NCI-H446 (cell line): ENCODE measurements at regions not wholly inside any gene's neighbourhood (a gene's known extent, or its start where the extent isn't known, plus 50 kb on each side); places are given as distances from the start of the nearest gene placed in this dataset.

Experiments
- DNase-seq, 2 experiments: peaks; one replicate each; lab custom pipeline; 2025; lab: John Stamatoyannopoulos, UW

GRCh38 chr3:31379598-31379997 is 153.1 kb upstream of the STT3B start:
- DNase-seq = no peak

- no peak for DNase-seq
Measured at GRCh38 chr3:31382856-31383255, 149.9 kb upstream of the STT3B start.

GRCh38 chr3:31384117-31384516 is 148.6 kb upstream of the STT3B start:
- no peak for DNase-seq

- DNase-seq = no peak
Measured at GRCh38 chr3:31389939-31390338, 142.8 kb upstream of the STT3B start.

- no peak for DNase-seq
Measured at GRCh38 chr3:31390466-31390865, 142.3 kb upstream of the STT3B start.

GRCh38 chr3:31391150-31391549 is 141.6 kb upstream of the STT3B start:
- no peak for DNase-seq

- DNase-seq = no peak
Measured at GRCh38 chr3:31392568-31392967, 140.2 kb upstream of the STT3B start.

GRCh38 chr3:31399271-31399670 is 133.5 kb upstream of the STT3B start:
- no peak for DNase-seq

GRCh38 chr3:31402117-31402516 is 130.6 kb upstream of the STT3B start:
- no peak for DNase-seq

GRCh38 chr3:31403197-31403596 is 129.5 kb upstream of the STT3B start:
- no peak for DNase-seq

GRCh38 chr3:31404871-31405270 is 127.9 kb upstream of the STT3B start:
- DNase-seq = no peak

- DNase-seq = no peak
Measured at GRCh38 chr3:31405515-31405914, 127.2 kb upstream of the STT3B start.

- DNase-seq = no peak
Measured at GRCh38 chr3:31406896-31407295, 125.8 kb upstream of the STT3B start.

GRCh38 chr3:31407665-31408064 is 125.1 kb upstream of the STT3B start:
- DNase-seq = no peak

- DNase-seq = no peak
Measured at GRCh38 chr3:31408720-31409119, 124.0 kb upstream of the STT3B start.

- DNase-seq = no peak
Measured at GRCh38 chr3:31409389-31409788, 123.3 kb upstream of the STT3B start.

GRCh38 chr3:31409866-31410265 is 122.9 kb upstream of the STT3B start:
- DNase-seq = no peak

- no peak for DNase-seq
Measured at GRCh38 chr3:31410411-31410810, 122.3 kb upstream of the STT3B start.

- no peak for DNase-seq
Measured at GRCh38 chr3:31412832-31413231, 119.9 kb upstream of the STT3B start.

- no peak for DNase-seq
Measured at GRCh38 chr3:31413515-31413914, 119.2 kb upstream of the STT3B start.

- no peak for DNase-seq
Measured at GRCh38 chr3:31416980-31417379, 115.7 kb upstream of the STT3B start.

- DNase-seq = no peak
Measured at GRCh38 chr3:31417486-31417885, 115.2 kb upstream of the STT3B start.

- no peak for DNase-seq
Measured at GRCh38 chr3:31420311-31420710, 112.4 kb upstream of the STT3B start.

- no peak for DNase-seq
Measured at GRCh38 chr3:31421314-31422048, 111.2 kb upstream of the STT3B start.
